ENCODE measurements at regions not wholly inside any gene's neighbourhood (a gene's known extent, or its start where the extent isn't known, plus 50 kb on each side); places are given as distances from the start of the nearest gene placed in this dataset.
A peak's percentile ranks its signal among the peaks of the same experiment; 100 is the strongest.

GRCh38 chr4:119726505-119726904 is 97.9 kb upstream of the PDE5A start:
- H3K4me3 ChIP-seq = no peak overlapping the region
- TF ChIP-seq, protein P1, sequence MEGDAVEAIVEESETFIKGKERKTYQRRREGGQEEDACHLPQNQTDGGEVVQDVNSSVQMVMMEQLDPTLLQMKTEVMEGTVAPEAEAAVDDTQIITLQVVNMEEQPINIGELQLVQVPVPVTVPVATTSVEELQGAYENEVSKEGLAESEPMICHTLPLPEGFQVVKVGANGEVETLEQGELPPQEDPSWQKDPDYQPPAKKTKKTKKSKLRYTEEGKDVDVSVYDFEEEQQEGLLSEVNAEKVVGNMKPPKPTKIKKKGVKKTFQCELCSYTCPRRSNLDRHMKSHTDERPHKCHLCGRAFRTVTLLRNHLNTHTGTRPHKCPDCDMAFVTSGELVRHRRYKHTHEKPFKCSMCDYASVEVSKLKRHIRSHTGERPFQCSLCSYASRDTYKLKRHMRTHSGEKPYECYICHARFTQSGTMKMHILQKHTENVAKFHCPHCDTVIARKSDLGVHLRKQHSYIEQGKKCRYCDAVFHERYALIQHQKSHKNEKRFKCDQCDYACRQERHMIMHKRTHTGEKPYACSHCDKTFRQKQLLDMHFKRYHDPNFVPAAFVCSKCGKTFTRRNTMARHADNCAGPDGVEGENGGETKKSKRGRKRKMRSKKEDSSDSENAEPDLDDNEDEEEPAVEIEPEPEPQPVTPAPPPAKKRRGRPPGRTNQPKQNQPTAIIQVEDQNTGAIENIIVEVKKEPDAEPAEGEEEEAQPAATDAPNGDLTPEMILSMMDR (IDR thresholded peaks at IDR 0.05) = no peak
- no peak for TF ChIP-seq POLR2A (IDR thresholded peaks at IDR 0.05)
- no peaks in the 10 kb centered on the region for H3K27me3 ChIP-seq
- 60% methylated on average over 1 of the region's 1 CpG for WGBS, 2 donors
- no peaks in the 10 kb centered on the region for H3K9me3 ChIP-seq
- peak overlapping the region in 1 of 2 donors; percentile 7 for H3K27ac ChIP-seq
- intact Hi-C loops (cut with DNase I; ENCODE audit: low total_unique reads) = no loop called here
- H3K4me1 ChIP-seq = peaks cover 21% of the 10 kb centered on the region
- no peak for DNase-seq
- H3K36me3 ChIP-seq (ENCODE audit: low read depth, missing control alignments) = no peaks in the 10 kb centered on the region

DNA sequence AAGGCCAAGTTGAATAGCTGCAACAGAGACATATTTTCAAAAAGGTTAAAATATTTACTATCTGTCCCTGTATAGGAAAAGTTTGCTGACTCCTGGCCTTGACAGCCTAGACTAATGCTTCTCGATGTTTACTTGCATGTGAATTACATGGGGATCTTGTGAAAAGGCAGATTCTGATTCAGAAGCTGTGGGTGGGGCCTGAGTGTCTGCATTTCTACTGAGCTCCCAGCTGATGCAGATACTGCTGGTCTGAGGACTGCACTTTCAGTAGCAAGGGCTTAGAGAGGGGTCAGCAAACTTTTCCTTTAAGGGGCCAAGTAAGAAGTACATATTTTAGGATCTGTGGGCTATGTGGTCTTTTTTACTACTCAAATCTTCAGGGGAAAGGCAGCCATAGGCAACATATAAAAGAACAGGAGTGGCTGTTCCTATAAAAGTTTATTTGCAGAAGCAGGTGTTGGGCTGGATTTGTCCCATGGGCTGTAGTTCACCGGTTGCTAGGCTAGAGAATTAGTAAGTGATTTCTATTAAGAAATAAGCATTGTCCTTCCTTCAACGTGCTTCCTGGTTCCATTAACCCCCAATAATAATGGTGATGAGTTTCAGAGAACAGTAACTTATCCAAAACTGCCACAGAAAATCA is 97.2 kb upstream of the PDE5A start:
- Histone ChIP-seq H3K36me3 (ENCODE audit: low read depth, missing control alignments) (no peaks in the 10 kb centered on the region), H3K9me3 (no peaks in the 10 kb centered on the region), H3K4me3 (no peak overlapping the region), H3K27ac (no peak overlapping the region), H3K4me1 (peaks cover 21% of the 10 kb centered on the region), H3K27me3 (no peaks in the 10 kb centered on the region)
- WGBS, 2 donors = 29 to 34% methylated on average over 3 of the region's 3 CpGs
- intact Hi-C loops (cut with DNase I; ENCODE audit: low total_unique reads) = no loop called here
- TF ChIP-seq POLR2A (IDR thresholded peaks at IDR 0.05) = no peak
- TF ChIP-seq, protein P1 (IDR thresholded peaks at IDR 0.05) = no peak
- DNase-seq = no peak

GRCh38 chr4:119725011-119725410 is 96.4 kb upstream of the PDE5A start:
- DNase-seq = no peak
- Histone ChIP-seq H3K4me3 (no peak overlapping the region), H3K36me3 (ENCODE audit: low read depth, missing control alignments) (no peaks in the 10 kb centered on the region), H3K4me1 (peaks cover 13% of the 10 kb centered on the region), H3K9me3 (no peaks in the 10 kb centered on the region), H3K27me3 (no peaks in the 10 kb centered on the region), H3K27ac (no peak overlapping the region)
- intact Hi-C loops (cut with DNase I; ENCODE audit: low total_unique reads) = no loop called here
- WGBS, 2 donors = 81 to 92% methylated on average over 6 of the region's 6 CpGs
- TF ChIP-seq, protein P1 (IDR thresholded peaks at IDR 0.05) = no peak
- no peak for TF ChIP-seq POLR2A (IDR thresholded peaks at IDR 0.05)

DNA sequence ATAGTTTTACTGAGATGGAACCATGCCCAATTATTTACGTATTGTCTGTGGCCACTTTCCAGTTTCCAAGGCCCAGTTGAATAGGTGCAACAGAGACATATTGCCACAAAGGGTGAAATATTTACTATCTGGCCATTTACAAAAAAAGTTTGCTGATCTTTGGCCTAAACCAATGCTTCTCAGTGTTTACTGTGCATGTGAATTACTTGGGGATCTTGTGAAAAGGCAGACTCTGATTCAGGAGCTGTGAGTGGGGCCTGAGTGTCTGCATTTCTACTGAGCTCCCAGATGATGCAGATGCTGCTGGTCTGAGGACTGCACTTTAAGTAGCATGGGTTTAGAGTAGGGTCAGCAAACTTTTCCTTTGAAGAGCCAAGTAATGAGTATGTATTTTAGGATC is 94.1 kb upstream of the PDE5A start:
- no peak for TF ChIP-seq POLR2A (IDR thresholded peaks at IDR 0.05)
- TF ChIP-seq, protein P1 (IDR thresholded peaks at IDR 0.05) = no peak
- 88 to 92% methylated on average over 1 of the region's 1 CpG for WGBS, 2 donors
- Histone ChIP-seq H3K4me3 (no peak overlapping the region), H3K27me3 (no peaks in the 10 kb centered on the region), H3K4me1 (peaks cover 10% of the 10 kb centered on the region), H3K27ac (no peak overlapping the region), H3K36me3 (ENCODE audit: low read depth, missing control alignments) (no peaks in the 10 kb centered on the region), H3K9me3 (no peaks in the 10 kb centered on the region)
- intact Hi-C loops (cut with DNase I; ENCODE audit: low total_unique reads) = no loop called here
- DNase-seq = no peak

DNA sequence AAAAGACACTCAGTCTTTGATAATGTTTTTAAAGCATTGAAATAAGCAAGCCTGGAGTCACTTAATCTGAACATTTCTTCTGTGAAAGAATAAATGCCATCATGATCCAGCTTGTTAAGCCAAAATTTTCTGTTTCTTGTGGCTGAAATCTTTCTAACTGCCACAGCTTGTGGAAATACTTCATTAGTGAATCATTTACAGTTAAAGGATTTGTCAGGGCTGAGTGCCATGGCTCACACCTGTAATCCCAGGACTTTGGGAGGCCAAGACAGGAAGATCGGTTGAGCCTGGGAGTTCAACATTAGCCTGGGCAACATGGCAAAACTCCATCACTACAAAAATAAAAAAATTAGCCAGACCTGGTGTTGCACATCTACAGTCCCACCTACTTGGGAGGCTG is 93.3 kb upstream of the PDE5A start:
- intact Hi-C loops (cut with DNase I; ENCODE audit: low total_unique reads) = no loop called here
- Histone ChIP-seq H3K4me1 (peaks cover 10% of the 10 kb centered on the region), H3K27ac (no peak overlapping the region), H3K36me3 (ENCODE audit: low read depth, missing control alignments) (no peaks in the 10 kb centered on the region), H3K9me3 (no peaks in the 10 kb centered on the region), H3K27me3 (no peaks in the 10 kb centered on the region), H3K4me3 (no peak overlapping the region)
- 81 to 93% methylated on average over 1 of the region's 1 CpG for WGBS, 2 donors
- TF ChIP-seq, protein P1 (IDR thresholded peaks at IDR 0.05) = no peak
- no peak for TF ChIP-seq POLR2A (IDR thresholded peaks at IDR 0.05)
- DNase-seq = no peak

Measured in testis (tissue), 2 donors.